Keratinocyte (primary cell): ENCODE measurements at regions not wholly inside any gene's neighbourhood (a gene's known extent, or its start where the extent isn't known, plus 50 kb on each side); places are given as distances from the start of the nearest gene placed in this dataset.

Experiments
- DNase-seq: peaks from one replicate; pipeline ENCODE4 v3.0.0-alpha.2; 2011; ENCODE audit warnings: low read depth, missing footprints, low spot score
- FAIRE-seq: peaks from 2 replicates; lab custom pipeline; 2011; peaks lifted over from hg19 to GRCh38; lab: Jason Lieb, UNC
- H2AFZ ChIP-seq: 2 replicates; pipeline ENCODE4 v1.6.0; 2012; ENCODE audit warnings: low read length, control low read depth, inconsistent platforms; ENCODE audit not compliant: control insufficient read depth
- H3K27ac ChIP-seq: 2 replicates; pipeline ENCODE4 v1.5.1; 2011; ENCODE audit warnings: low read length; ENCODE audit not compliant: control insufficient read depth, insufficient read depth
- H3K27me3 ChIP-seq: 3 replicates; pipeline ENCODE4 v1.6.0; 2011; ENCODE audit warnings: low read length; ENCODE audit not compliant: control insufficient read depth, insufficient read depth; ENCODE audit errors: extremely low read depth
- H3K36me3 ChIP-seq, 2 experiments: 2 replicates in 1 of 2; 3 replicates in 1 of 2; pipeline ENCODE4 v1.5.1; 2011; ENCODE audit warnings: low read length in 2 of 2, mild to moderate bottlenecking in 1 of 2; ENCODE audit not compliant: control insufficient read depth in 2 of 2, insufficient read depth in 2 of 2; ENCODE audit errors: extremely low read depth in 1 of 2
- H3K4me1 ChIP-seq: 3 replicates; pipeline ENCODE4 v1.5.1; 2011; ENCODE audit warnings: low read length; ENCODE audit not compliant: control insufficient read depth, insufficient read depth; ENCODE audit errors: extremely low read depth
- H3K4me2 ChIP-seq: 3 replicates; pipeline ENCODE4 v1.6.0; 2011; ENCODE audit warnings: low read depth, low read length; ENCODE audit not compliant: control insufficient read depth, insufficient read depth; ENCODE audit errors: extremely low read depth
- H3K4me3 ChIP-seq, 3 experiments: fragments of 200-600 bp in 1 of 3; sonication (generic) in 1 of 3; 2 replicates in 2 of 3; 3 replicates in 1 of 3; pipeline ENCODE4 v1.5.1; 2011 to 2016; ENCODE audit warnings: low read length in 3 of 3, mild to moderate bottlenecking in 3 of 3, control low read depth in 2 of 3, inconsistent platforms in 1 of 3, low read depth in 1 of 3, mixed read lengths in 1 of 3, mixed run types in 1 of 3, moderate library complexity in 1 of 3; ENCODE audit not compliant: control insufficient read depth in 2 of 3, insufficient read depth in 2 of 3; ENCODE audit errors: extremely low read depth in 1 of 3
- H3K79me2 ChIP-seq: 2 replicates; pipeline ENCODE4 v1.6.0; 2012; ENCODE audit warnings: low read length; ENCODE audit not compliant: control insufficient read depth, insufficient read depth
- H3K9ac ChIP-seq: 3 replicates; pipeline ENCODE4 v1.6.0; 2011; ENCODE audit warnings: low read length; ENCODE audit not compliant: control insufficient read depth, insufficient read depth; ENCODE audit errors: extremely low read depth
- H3K9me1 ChIP-seq: 3 replicates; pipeline ENCODE4 v1.6.0; 2011; ENCODE audit warnings: low read length; ENCODE audit not compliant: control insufficient read depth, insufficient read depth; ENCODE audit errors: extremely low read depth
- H3K9me3 ChIP-seq: 2 replicates; pipeline ENCODE4 v1.5.1; 2012; ENCODE audit warnings: low read depth, low read length; ENCODE audit not compliant: control insufficient read depth
- H4K20me1 ChIP-seq: 3 replicates; pipeline ENCODE4 v1.6.0; 2011; ENCODE audit warnings: low read length; ENCODE audit not compliant: control insufficient read depth, insufficient read depth; ENCODE audit errors: extremely low read depth
- EZH2 ChIP-seq: IDR thresholded peaks from one replicate; pipeline ENCODE4 v1.6.1; 2012; ENCODE audit warnings: inconsistent platforms, mild to moderate bottlenecking, low read length, moderate library complexity
- dilution Hi-C: fragments of 300-500 bp; cut with MboI; formaldehyde crosslinking; loops from one replicate; pipeline ENCODE4 v1.7.0; 2020; ENCODE audit warnings: low sequenced_read_pairs; ENCODE audit not compliant: extremely low pct_ligation_motif_present
- TF ChIP-seq, protein P1 (sequence below), 3 experiments: IDR thresholded peaks in 1 of 3; conservative IDR thresholded peaks in 1 of 3; optimal IDR thresholded peaks in 1 of 3; 2 replicates in 2 of 3; 3 replicates in 1 of 3; pipeline versions ENCODE3 to v1.5.1; 2011; ENCODE audit warnings: low read length in 3 of 3, mild to moderate bottlenecking in 3 of 3, moderate library complexity in 2 of 3, control low read depth in 1 of 3, inconsistent platforms in 1 of 3; ENCODE audit not compliant: insufficient read depth in 2 of 3; ENCODE audit errors: extremely low read depth in 1 of 3

- H3K4me1 ChIP-seq = no peaks in the 10 kb centered on the region
- H3K4me3 ChIP-seq = no peak overlapping the region
- DNase-seq (no peak), FAIRE-seq (no peak)
- no peaks in the 10 kb centered on the region for H3K36me3 ChIP-seq
- H3K27me3 ChIP-seq = no peaks in the 10 kb centered on the region
- H3K79me2 ChIP-seq = no peaks in the 10 kb centered on the region
- H2AFZ ChIP-seq = no peak overlapping the region
- H3K9me3 ChIP-seq = no peaks in the 10 kb centered on the region
- no peaks in the 10 kb centered on the region for H4K20me1 ChIP-seq
- H3K9me1 ChIP-seq = no peaks in the 10 kb centered on the region
- dilution Hi-C loops = no loop called here
- TF ChIP-seq, protein P1, sequence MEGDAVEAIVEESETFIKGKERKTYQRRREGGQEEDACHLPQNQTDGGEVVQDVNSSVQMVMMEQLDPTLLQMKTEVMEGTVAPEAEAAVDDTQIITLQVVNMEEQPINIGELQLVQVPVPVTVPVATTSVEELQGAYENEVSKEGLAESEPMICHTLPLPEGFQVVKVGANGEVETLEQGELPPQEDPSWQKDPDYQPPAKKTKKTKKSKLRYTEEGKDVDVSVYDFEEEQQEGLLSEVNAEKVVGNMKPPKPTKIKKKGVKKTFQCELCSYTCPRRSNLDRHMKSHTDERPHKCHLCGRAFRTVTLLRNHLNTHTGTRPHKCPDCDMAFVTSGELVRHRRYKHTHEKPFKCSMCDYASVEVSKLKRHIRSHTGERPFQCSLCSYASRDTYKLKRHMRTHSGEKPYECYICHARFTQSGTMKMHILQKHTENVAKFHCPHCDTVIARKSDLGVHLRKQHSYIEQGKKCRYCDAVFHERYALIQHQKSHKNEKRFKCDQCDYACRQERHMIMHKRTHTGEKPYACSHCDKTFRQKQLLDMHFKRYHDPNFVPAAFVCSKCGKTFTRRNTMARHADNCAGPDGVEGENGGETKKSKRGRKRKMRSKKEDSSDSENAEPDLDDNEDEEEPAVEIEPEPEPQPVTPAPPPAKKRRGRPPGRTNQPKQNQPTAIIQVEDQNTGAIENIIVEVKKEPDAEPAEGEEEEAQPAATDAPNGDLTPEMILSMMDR (optimal IDR thresholded peaks at IDR 0.05 in 1 of 3, IDR thresholded peaks at IDR 0.05 in 1 of 3, conservative IDR thresholded peaks at IDR 0.05 in 1 of 3; ENCODE audit: extremely low read depth in 1 of 3, insufficient read depth in 2 of 3, low read length in 3 of 3) = no peak
- H3K9ac ChIP-seq = no peak overlapping the region
- H3K27ac ChIP-seq = no peak overlapping the region
- no peak overlapping the region for H3K4me2 ChIP-seq
Observed at GRCh38 chr22:22818861-22819855, 68.5 kb upstream of the IGLL5 start.

DNA sequence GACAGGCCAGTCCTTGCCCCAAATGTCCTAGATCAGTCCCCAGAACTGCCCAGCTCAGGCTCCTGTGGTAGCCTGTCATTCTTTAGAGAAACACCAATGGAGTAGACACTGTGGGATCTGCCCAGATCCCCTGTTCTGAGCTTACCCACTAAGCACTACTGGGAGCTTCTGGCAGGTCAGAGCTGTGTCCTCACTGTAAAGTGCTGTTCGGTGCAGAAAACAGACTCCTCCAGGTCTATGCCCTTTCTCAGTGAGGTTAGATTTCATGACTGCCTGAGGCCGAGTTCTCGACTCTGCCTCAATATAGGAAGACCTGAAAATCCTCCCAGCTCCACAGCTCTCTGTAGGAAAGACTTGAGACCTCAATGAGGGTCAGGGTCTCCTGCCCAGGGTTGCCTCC lies 67.5 kb upstream of the IGLL5 start:
- no peak overlapping the region for H3K4me2 ChIP-seq
- no peaks in the 10 kb centered on the region for H3K9me3 ChIP-seq
- no peaks in the 10 kb centered on the region for H4K20me1 ChIP-seq
- no peak overlapping the region for H3K27ac ChIP-seq
- no peaks in the 10 kb centered on the region for H3K36me3 ChIP-seq
- dilution Hi-C loops = no loop called here
- no peaks in the 10 kb centered on the region for H3K9me1 ChIP-seq
- H3K4me3 ChIP-seq = no peak overlapping the region
- no peak overlapping the region for H3K9ac ChIP-seq
- FAIRE-seq (no peak), DNase-seq (no peak)
- TF ChIP-seq EZH2 = no peak
- TF ChIP-seq, protein P1 (optimal IDR thresholded peaks at IDR 0.05 in 1 of 3, IDR thresholded peaks at IDR 0.05 in 1 of 3, conservative IDR thresholded peaks at IDR 0.05 in 1 of 3; ENCODE audit: extremely low read depth in 1 of 3, insufficient read depth in 2 of 3, low read length in 3 of 3) = no peak
- H3K4me1 ChIP-seq = no peaks in the 10 kb centered on the region
- H2AFZ ChIP-seq = no peak overlapping the region
- H3K79me2 ChIP-seq = no peaks in the 10 kb centered on the region
- H3K27me3 ChIP-seq = no peaks in the 10 kb centered on the region
